Motor neuron (in vitro differentiated cells): ENCODE measurements at regions not wholly inside any gene's neighbourhood (a gene's known extent, or its start where the extent isn't known, plus 50 kb on each side); places are given as distances from the start of the nearest gene placed in this dataset.
A peak's percentile ranks its signal among the peaks of the same experiment; 100 is the strongest.
"Not testable (repeated sequence)": the region's sequence is repeated elsewhere in the genome, so short reads cannot be mapped to it uniquely, and the experiment has no call there.

Experiments used
- ATAC-seq, 8 experiments: fragments of 200-7000 bp; cut with Tn5 transposase; replicated peaks in 6 of 8; 2 replicates each; pipeline ENCODE4 v1.8.0; 2021; ENCODE audit warnings: mild to moderate bottlenecking in 8 of 8, moderate library complexity in 8 of 8
- H3K27ac ChIP-seq, 2 donors: fragments of 250-450 bp; sonication (Bioruptor Pico); 2 replicates each; pipeline ENCODE4 v1.9.0; 2021; ENCODE audit warnings: antibody characterized with exemption in 2 of 2, mild to moderate bottlenecking in 2 of 2, moderate library complexity in 1 of 2
- H3K4me1 ChIP-seq, 2 donors: fragments of 250-450 bp; sonication (Bioruptor Pico); replicated peaks in 1 of 2; 2 replicates each; pipeline ENCODE4 v1.6.1; 2021; ENCODE audit warnings: antibody characterized with exemption in 2 of 2, mild to moderate bottlenecking in 2 of 2, moderate library complexity in 1 of 2
- H3K4me3 ChIP-seq, 5 donors: fragments of 250-450 bp; sonication (Bioruptor Pico); 2 replicates each; pipeline ENCODE4 v1.9.0; 2021; ENCODE audit warnings: antibody characterized with exemption in 5 of 5, mild to moderate bottlenecking in 5 of 5, moderate library complexity in 4 of 5
- WGBS, 10 experiments: fragments of 450-650 bp; shearing (Covaris generic); methylation state at CpG; one replicate each; pipeline ENCODE4 v1.0.0; 2022; 5-methylcytosine and 5-hydroxymethylcytosine counted together
- in situ Hi-C, 9 experiments: fragments of 400-800 bp; cut with MboI; loops; one replicate each; pipeline ENCODE4 v1.15.0; 2021; ENCODE audit warnings: low sequenced_read_pairs in 9 of 9, low pct_unique_long_range_greater_than_20kb in 2 of 9; ENCODE audit not compliant: unreplicated experiment in 9 of 9

DNA sequence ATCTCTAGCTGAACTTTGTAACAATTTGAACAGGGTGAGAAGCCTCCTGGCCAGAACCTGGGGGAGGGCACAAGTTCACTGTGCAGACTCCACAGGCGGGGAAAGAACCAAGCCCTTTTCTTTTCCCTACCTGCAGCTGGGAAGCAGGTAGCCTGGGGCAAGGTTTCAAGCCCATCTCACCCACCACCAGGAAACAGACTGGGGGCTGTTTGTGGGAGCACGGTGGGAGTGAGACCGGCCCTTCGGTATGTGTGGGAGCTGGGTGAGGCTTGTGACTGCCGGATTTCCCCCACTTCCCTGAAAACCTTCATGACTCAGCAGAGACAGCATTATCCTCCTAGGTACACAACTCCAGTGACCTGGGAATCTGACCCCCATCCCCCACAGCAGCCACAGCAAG is 211.7 kb downstream of the ZNF674 start:
- no peak overlapping the region for H3K4me3 ChIP-seq
- no peak overlapping the region for H3K27ac ChIP-seq
- ATAC-seq = no peak
- in situ Hi-C loops = no loop called here
- WGBS, 10 experiments = no CpG with 5 or more reads among the region's 5 CpGs
- no peaks in the 10 kb centered on the region for H3K4me1 ChIP-seq

- ATAC-seq = no peak
- Histone ChIP-seq H3K4me3 (no peak overlapping the region), H3K4me1 (peaks cover 9 to 14% of the 10 kb centered on the region in 2 donors), H3K27ac (no peak overlapping the region)
- in situ Hi-C loops = no loop called here
Observed at GRCh38 chrX:46330981-46331380, 214.2 kb downstream of the ZNF674 start.

DNA sequence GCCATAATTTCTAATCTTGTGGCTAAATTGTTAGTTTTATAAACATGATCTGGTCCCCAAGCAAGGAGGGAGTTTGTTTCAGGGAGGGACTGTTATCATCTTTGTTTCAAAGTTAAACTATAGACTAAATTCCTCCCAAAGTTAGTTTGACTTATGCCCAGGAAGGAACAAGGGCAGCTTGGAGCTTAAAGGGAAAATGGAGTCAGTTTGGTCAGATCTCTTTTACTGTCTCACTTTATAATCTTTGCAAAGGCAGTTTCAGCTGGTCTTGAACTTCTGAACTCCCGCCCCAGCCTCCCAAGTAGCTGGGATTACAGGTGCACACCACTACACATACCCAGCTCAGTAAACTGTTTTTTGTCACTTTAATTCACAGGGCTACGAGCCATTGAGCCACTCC is 214.7 kb downstream of the ZNF674 start:
- H3K4me3 ChIP-seq = no peak overlapping the region
- no peak for ATAC-seq
- in situ Hi-C loops = no loop called here
- 50 to 70% methylated on average over 1 to 2 of the region's 2 CpGs; no CpG with 5 or more reads in 8 of the 10 experiments for WGBS, 10 experiments
- H3K27ac ChIP-seq = no peak overlapping the region
- H3K4me1 ChIP-seq = peaks cover 9 to 14% of the 10 kb centered on the region in 2 donors

DNA sequence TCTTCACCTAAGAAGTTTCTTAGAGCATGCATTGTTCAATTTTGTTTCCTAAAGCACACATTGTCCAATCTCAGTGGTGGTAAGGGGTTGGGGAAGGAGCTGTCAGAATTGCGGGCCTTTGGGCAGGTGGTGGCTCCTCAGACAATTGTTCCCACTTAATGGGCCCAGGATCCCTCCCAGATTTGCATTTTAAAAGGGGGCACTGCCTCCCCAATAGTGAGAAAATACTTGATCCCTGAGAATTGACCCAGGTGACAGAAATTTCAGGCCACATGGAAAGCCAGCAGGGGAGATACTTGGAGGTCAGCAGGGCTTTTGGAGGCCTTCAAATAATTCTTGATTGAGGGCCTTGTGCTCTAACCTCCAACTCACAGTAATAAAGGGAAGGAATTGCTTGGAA is 217.1 kb downstream of the ZNF674 start:
- H3K27ac ChIP-seq = no peak overlapping the region
- H3K4me3 ChIP-seq = no peak overlapping the region
- in situ Hi-C loops = no loop called here
- ATAC-seq = no peak
- peaks cover 11 to 14% of the 10 kb centered on the region in 2 donors for H3K4me1 ChIP-seq
- WGBS, 10 experiments = 0 to 20% methylated on average over 1 of the region's 1 CpG; no CpG with 5 or more reads in 8 of the 10 experiments

- in situ Hi-C loops = no loop called here
- Histone ChIP-seq H3K4me3 (no peak overlapping the region), H3K4me1 (peaks cover 11 to 14% of the 10 kb centered on the region in 2 donors), H3K27ac (no peak overlapping the region)
- whole genome bisulfite sequencing, 10 experiments = 6 to 20% (median 13%) methylated on average over 1 to 3 of the region's 7 CpGs; no CpG with 5 or more reads in 6 of the 10 experiments
- ATAC-seq = peak in 6 of 8 experiments; percentile 32 to 66 (median 58)
Observed at GRCh38 chrX:46327566-46328115, 217.6 kb downstream of the ZNF674 start.

- no peak for ATAC-seq
Observed at GRCh38 chrX:46326161-46326560, 219.1 kb downstream of the ZNF674 start.

DNA sequence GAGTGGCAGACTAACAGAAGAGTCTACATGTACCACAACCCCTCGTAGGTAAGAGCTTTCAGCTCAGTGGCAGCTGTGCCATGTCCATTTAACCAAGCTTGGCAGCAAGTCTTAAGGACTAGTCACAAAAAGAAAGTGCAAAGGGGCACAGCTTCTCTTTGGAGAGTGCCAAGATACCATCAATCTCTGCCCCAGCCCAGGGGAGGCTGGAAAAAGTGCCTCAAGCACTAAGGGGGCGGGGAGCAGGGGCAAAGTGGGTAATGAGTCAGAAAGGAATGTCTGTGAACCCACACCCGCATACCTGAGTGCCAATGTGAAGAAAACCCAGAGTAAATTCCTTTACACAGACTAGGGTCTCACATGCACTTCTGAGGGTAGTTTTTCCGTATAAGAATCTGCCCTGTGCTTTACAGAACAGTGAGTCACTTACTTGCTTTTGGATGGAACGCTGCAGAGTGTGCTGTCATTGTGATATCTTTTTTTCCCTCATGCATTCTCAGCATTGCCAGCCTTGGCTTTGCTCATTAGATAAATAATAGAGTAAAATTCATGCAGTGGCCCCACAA is 219.8 kb downstream of the ZNF674 start:
- WGBS, 10 experiments = 28% methylated on average over 5 of the region's 5 CpGs; no CpG with 5 or more reads in 9 of the 10 experiments
- in situ Hi-C loops = no loop called here
- peak in 7 of 8 experiments; percentile 11 to 89 (median 61) for ATAC-seq

More at GRCh38 chrX:46326161-46326560, 219.1 kb downstream of the ZNF674 start:
- Histone ChIP-seq H3K4me3 (no peak overlapping the region), H3K4me1 (peaks cover 11 to 14% of the 10 kb centered on the region in 2 donors), H3K27ac (no peak overlapping the region)
- in situ Hi-C loops = no loop called here
- WGBS, 10 experiments = 20 to 100% (median 86%) methylated on average over 1 to 3 of the region's 3 CpGs; no CpG with 5 or more reads in 5 of the 10 experiments

GRCh38 chrX:46324166-46324565 is 221.1 kb downstream of the ZNF674 start:
- Histone ChIP-seq H3K4me1 (peaks cover 11 to 14% of the 10 kb centered on the region in 2 donors), H3K4me3 (no peak overlapping the region), H3K27ac (no peak overlapping the region)
- peak in 2 of 8 experiments; percentile 59 to 61 for ATAC-seq
- in situ Hi-C loops = no loop called here
- WGBS, 10 experiments = 48 to 100% (median 88%) methylated on average over 1 to 3 of the region's 3 CpGs; no CpG with 5 or more reads in 7 of the 10 experiments

More for the DNA sequence above, 219.8 kb downstream of the ZNF674 start:
- H3K4me3 ChIP-seq = no peak overlapping the region
- no peak overlapping the region for H3K27ac ChIP-seq
- peaks cover 11 to 14% of the 10 kb centered on the region in 2 donors for H3K4me1 ChIP-seq

DNA sequence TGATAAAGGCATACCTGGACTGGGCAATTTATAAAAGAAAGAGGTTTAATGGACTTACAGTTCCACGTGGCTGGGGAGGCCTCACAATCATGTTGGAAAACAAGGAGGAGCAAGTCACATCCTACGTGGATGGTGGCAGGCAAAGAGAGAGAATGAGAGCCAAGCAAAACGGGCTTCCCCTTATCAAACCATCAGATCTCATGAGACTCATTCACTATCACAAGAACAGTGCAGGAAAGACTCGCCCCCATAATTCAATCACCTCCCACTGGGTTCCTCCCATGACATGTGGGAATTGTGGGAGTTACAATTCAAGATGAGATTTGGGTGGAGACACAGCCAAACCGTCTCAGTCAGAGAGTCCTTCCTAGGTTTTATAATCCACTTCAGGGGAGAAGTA is 222.3 kb downstream of the ZNF674 start:
- H3K27ac ChIP-seq, in situ Hi-C loops, H3K4me3 ChIP-seq, ATAC-seq: not testable (repeated sequence)
- peaks cover 10% of the 10 kb centered on the region in 2 donors for H3K4me1 ChIP-seq
- 46 to 100% (median 100%) methylated on average over 1 to 4 of the region's 5 CpGs; no CpG with 5 or more reads in 5 of the 10 experiments for WGBS, 10 experiments

DNA sequence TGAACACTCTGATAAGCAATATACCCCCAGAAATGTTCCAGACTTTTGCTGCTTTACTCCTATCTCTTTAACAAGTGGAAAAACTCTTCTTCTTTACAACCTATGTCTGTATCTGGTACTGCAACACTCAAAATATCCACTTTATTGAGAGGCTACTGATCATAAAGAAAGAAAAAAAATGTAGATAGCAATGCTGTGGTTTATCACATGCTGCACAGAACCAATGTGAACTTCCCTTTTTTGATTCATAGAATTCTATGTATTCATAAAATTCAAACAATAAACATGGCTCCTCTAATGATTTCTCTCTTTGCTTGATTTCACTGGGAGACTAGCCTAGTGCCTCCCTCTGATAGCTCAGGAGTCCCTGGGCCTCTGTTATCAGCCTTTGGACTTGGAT is 223.5 kb downstream of the ZNF674 start:
- in situ Hi-C loops = no loop called here
- Histone ChIP-seq H3K4me3 (no peak overlapping the region), H3K27ac (no peak overlapping the region), H3K4me1 (peaks cover 0 to 2% of the 10 kb centered on the region in 2 donors)
- ATAC-seq = no peak

- in situ Hi-C loops = no loop called here
- WGBS, 10 experiments = 0 to 20% (median 15%) methylated on average over 1 of the region's 1 CpG; no CpG with 5 or more reads in 6 of the 10 experiments
- no peak overlapping the region for H3K27ac ChIP-seq
- no peak overlapping the region for H3K4me3 ChIP-seq
- peaks cover 0 to 2% of the 10 kb centered on the region in 2 donors for H3K4me1 ChIP-seq
- ATAC-seq = no peak
Observed at GRCh38 chrX:46319750-46320149, 225.5 kb downstream of the ZNF674 start.

DNA sequence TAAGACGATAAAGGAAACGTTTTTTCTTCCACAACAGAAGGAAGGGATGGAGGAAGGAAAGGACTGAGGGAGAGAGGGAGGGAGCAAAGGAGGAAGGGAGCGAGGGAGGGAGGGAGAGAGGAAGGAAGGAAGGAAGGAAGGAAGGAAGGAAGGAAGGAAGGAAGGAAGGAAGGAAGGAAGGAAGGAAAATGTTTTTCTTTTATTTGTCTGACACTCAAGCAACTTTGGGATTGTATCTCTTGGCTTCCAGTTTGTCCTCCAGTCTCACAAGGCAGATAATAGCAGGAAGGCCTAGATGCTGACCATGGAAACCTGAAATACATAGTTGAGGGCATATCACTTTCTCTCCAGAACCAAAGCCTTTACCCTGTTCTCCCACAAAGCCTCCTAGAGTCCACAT is 226.7 kb downstream of the ZNF674 start:
- 0 to 18% (median 0%) methylated on average over 1 to 2 of the region's 3 CpGs; no CpG with 5 or more reads in 7 of the 10 experiments for WGBS, 10 experiments
- in situ Hi-C loops = no loop called here
- H3K27ac ChIP-seq = no peak overlapping the region
- ATAC-seq = no peak
- H3K4me1 ChIP-seq = no peaks in the 10 kb centered on the region
- H3K4me3 ChIP-seq = no peak overlapping the region

DNA sequence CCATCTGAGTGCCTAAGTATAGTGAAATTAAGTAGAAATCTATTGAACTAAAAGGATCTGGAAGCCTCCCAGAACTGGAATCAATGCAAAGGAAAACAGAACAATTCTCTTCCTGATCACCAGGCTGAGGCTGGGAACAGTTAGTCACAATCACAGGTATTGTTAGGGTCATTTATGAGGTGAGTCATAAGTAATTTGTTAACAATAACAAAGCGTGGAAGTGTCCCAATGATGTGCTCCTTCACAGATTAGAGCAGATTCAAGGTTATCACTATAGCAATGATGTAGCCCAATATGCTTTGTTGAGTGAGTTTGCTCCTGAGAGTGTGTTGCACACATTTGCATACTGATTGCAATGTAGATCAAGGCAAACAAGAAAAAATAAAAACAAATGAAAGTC is 228.1 kb downstream of the ZNF674 start:
- WGBS, 10 experiments = 0 to 20% (median 13%) methylated on average over 1 of the region's 1 CpG; no CpG with 5 or more reads in 7 of the 10 experiments
- Histone ChIP-seq H3K4me1 (no peaks in the 10 kb centered on the region), H3K4me3 (no peak overlapping the region), H3K27ac (no peak overlapping the region)
- peak in 7 of 8 experiments; percentile 16 to 67 (median 39) for ATAC-seq
- in situ Hi-C loops = no loop called here
